ENCODE measurements at regions not wholly inside any gene's neighbourhood (a gene's known extent, or its start where the extent isn't known, plus 50 kb on each side); places are given as distances from the start of the nearest gene placed in this dataset.

GRCh38 chr15:66883284-66883911 lies 181.4 kb downstream of the SMAD6 start:
- H4K20me1 ChIP-seq (ENCODE audit: insufficient read depth, low read length), result no peaks in the 10 kb centered on the region
- H3K36me3 ChIP-seq (ENCODE audit: insufficient read depth, low read length), result no peaks in the 10 kb centered on the region
- no peaks in the 10 kb centered on the region for H3K9me2 ChIP-seq (ENCODE audit: low read depth, low read length)
- no peak overlapping the region for H3K4me2 ChIP-seq (ENCODE audit: low read length)
- no peak overlapping the region for H3K9ac ChIP-seq (ENCODE audit: low read length)
- H2AFZ ChIP-seq (ENCODE audit: low read length), result no peak overlapping the region
- no peaks in the 10 kb centered on the region for H3K9me3 ChIP-seq (ENCODE audit: low read length)
- no peaks in the 10 kb centered on the region for H3F3A ChIP-seq (ENCODE audit: insufficient read depth, low read length)
- no peak for TF ChIP-seq CTCF (IDR thresholded peaks at IDR 0.05; ENCODE audit: low read length)
- TF ChIP-seq EZH2 (IDR thresholded peaks at IDR 0.05; ENCODE audit: borderline replicate concordance, low read length), result no peak
- H3K79me2 ChIP-seq (ENCODE audit: insufficient read depth, low read length), result no peaks in the 10 kb centered on the region
- H3K4me3 ChIP-seq (ENCODE audit: low read depth, low read length, poor library complexity, severe bottlenecking), result no peak overlapping the region
- no peak overlapping the region for H3K27ac ChIP-seq (ENCODE audit: low read depth, low read length, poor library complexity, severe bottlenecking)
- H3K4me1 ChIP-seq (ENCODE audit: insufficient read depth, low read length, severe bottlenecking), result no peaks in the 10 kb centered on the region
- H3K27me3 ChIP-seq (ENCODE audit: insufficient read depth, low read length), result no peaks in the 10 kb centered on the region; the same call in 1 of the 2 replicates

GRCh38 chr15:66884115-66884622 lies 181.2 kb upstream of the SMAD3 start:
- H3K27ac ChIP-seq (ENCODE audit: low read depth, low read length, poor library complexity, severe bottlenecking), result no peak overlapping the region
- H3K79me2 ChIP-seq (ENCODE audit: insufficient read depth, low read length), result no peaks in the 10 kb centered on the region
- no peaks in the 10 kb centered on the region; the same call in 1 of the 2 replicates for H3K27me3 ChIP-seq (ENCODE audit: insufficient read depth, low read length)
- H3F3A ChIP-seq (ENCODE audit: insufficient read depth, low read length), result no peaks in the 10 kb centered on the region
- H3K4me2 ChIP-seq (ENCODE audit: low read length), result no peak overlapping the region
- TF ChIP-seq EZH2 (IDR thresholded peaks at IDR 0.05; ENCODE audit: borderline replicate concordance, low read length) (no peak), CTCF (IDR thresholded peaks at IDR 0.05; ENCODE audit: low read length) (no peak)
- H4K20me1 ChIP-seq (ENCODE audit: insufficient read depth, low read length), result no peaks in the 10 kb centered on the region
- no peaks in the 10 kb centered on the region; the same call in 1 of the 2 replicates for H3K36me3 ChIP-seq (ENCODE audit: insufficient read depth, low read length)
- no peak overlapping the region for H3K4me3 ChIP-seq (ENCODE audit: low read depth, low read length, poor library complexity, severe bottlenecking)
- no peak overlapping the region for H2AFZ ChIP-seq (ENCODE audit: low read length)
- no peaks in the 10 kb centered on the region for H3K9me2 ChIP-seq (ENCODE audit: low read depth, low read length)
- no peak overlapping the region for H3K9ac ChIP-seq (ENCODE audit: low read length)
- no peaks in the 10 kb centered on the region for H3K4me1 ChIP-seq (ENCODE audit: insufficient read depth, low read length, severe bottlenecking)
- peaks cover 2% of the 10 kb centered on the region; the same call in 1 of the 2 replicates for H3K9me3 ChIP-seq (ENCODE audit: low read length)

- Histone ChIP-seq H3K9me2 (ENCODE audit: low read depth, low read length) (no peaks in the 10 kb centered on the region), H3K79me2 (ENCODE audit: insufficient read depth, low read length) (no peaks in the 10 kb centered on the region), H3K4me2 (ENCODE audit: low read length) (no peak overlapping the region), H3K27me3 (ENCODE audit: insufficient read depth, low read length) (no peaks in the 10 kb centered on the region; the same call in 1 of the 2 replicates), H2AFZ (ENCODE audit: low read length) (no peak overlapping the region), H3K9me3 (ENCODE audit: low read length) (peaks cover 6% of the 10 kb centered on the region), H3K4me3 (ENCODE audit: low read depth, low read length, poor library complexity, severe bottlenecking) (no peak overlapping the region), H3F3A (ENCODE audit: insufficient read depth, low read length) (no peaks in the 10 kb centered on the region), H3K27ac (ENCODE audit: low read depth, low read length, poor library complexity, severe bottlenecking) (no peak overlapping the region), H3K36me3 (ENCODE audit: insufficient read depth, low read length) (no peaks in the 10 kb centered on the region; the same call in 1 of the 2 replicates), H4K20me1 (ENCODE audit: insufficient read depth, low read length) (no peaks in the 10 kb centered on the region), H3K9ac (ENCODE audit: low read length) (no peak overlapping the region), H3K4me1 (ENCODE audit: insufficient read depth, low read length, severe bottlenecking) (no peaks in the 10 kb centered on the region)
- TF ChIP-seq CTCF (IDR thresholded peaks at IDR 0.05; ENCODE audit: low read length), result no peak
- no peak for TF ChIP-seq EZH2 (IDR thresholded peaks at IDR 0.05; ENCODE audit: borderline replicate concordance, low read length)
Measured at GRCh38 chr15:66884661-66885237, 180.7 kb upstream of the SMAD3 start.
